ENCODE measurements at regions not wholly inside any gene's neighbourhood (a gene's known extent, or its start where the extent isn't known, plus 50 kb on each side); places are given as distances from the start of the nearest gene placed in this dataset.

- peaks cover 7% of the 10 kb centered on the region for H3K27me3 ChIP-seq (ENCODE audit: insufficient read depth, low read length)
- no peaks in the 10 kb centered on the region for H3K9me3 ChIP-seq (ENCODE audit: low read length)
- no peaks in the 10 kb centered on the region for H3K36me3 ChIP-seq (ENCODE audit: insufficient read depth, low read length)
- no peak overlapping the region for H2AFZ ChIP-seq (ENCODE audit: low read depth, low read length)
- H3K4me1 ChIP-seq (ENCODE audit: insufficient read depth, low read length) = no peaks in the 10 kb centered on the region
- H3K4me3 ChIP-seq (ENCODE audit: low read length) = no peak overlapping the region
These were observed 149.9 kb downstream of the SHQ1 start for GRCh38 chr3:72698154-72698917.

- Histone ChIP-seq H3K4me1 (ENCODE audit: insufficient read depth, low read length) (no peaks in the 10 kb centered on the region), H3K9me3 (ENCODE audit: low read length) (no peaks in the 10 kb centered on the region), H2AFZ (ENCODE audit: low read depth, low read length) (no peak overlapping the region), H3K27me3 (ENCODE audit: insufficient read depth, low read length) (peaks cover 7% of the 10 kb centered on the region), H3K4me3 (ENCODE audit: low read length) (no peak overlapping the region), H3K36me3 (ENCODE audit: insufficient read depth, low read length) (no peaks in the 10 kb centered on the region)
These were observed 150.5 kb downstream of the SHQ1 start for GRCh38 chr3:72697717-72698116.

GRCh38 chr3:72696815-72697214 is 151.4 kb downstream of the SHQ1 start:
- Histone ChIP-seq H3K4me3 (ENCODE audit: low read length) (no peak overlapping the region), H3K9me3 (ENCODE audit: low read length) (no peaks in the 10 kb centered on the region), H2AFZ (ENCODE audit: low read depth, low read length) (no peak overlapping the region), H3K27me3 (ENCODE audit: insufficient read depth, low read length) (peaks cover 7% of the 10 kb centered on the region), H3K36me3 (ENCODE audit: insufficient read depth, low read length) (no peaks in the 10 kb centered on the region), H3K4me1 (ENCODE audit: insufficient read depth, low read length) (no peaks in the 10 kb centered on the region)

GRCh38 chr3:72694398-72694797 is 153.8 kb downstream of the SHQ1 start:
- Histone ChIP-seq H3K27me3 (ENCODE audit: insufficient read depth, low read length) (peaks cover 6% of the 10 kb centered on the region), H3K9me3 (ENCODE audit: low read length) (no peaks in the 10 kb centered on the region), H2AFZ (ENCODE audit: low read depth, low read length) (no peak overlapping the region), H3K36me3 (ENCODE audit: insufficient read depth, low read length) (no peaks in the 10 kb centered on the region), H3K4me1 (ENCODE audit: insufficient read depth, low read length) (no peaks in the 10 kb centered on the region), H3K4me3 (ENCODE audit: low read length) (no peak overlapping the region)

- peaks cover 5% of the 10 kb centered on the region for H3K27me3 ChIP-seq (ENCODE audit: insufficient read depth, low read length)
- no peaks in the 10 kb centered on the region for H3K4me1 ChIP-seq (ENCODE audit: insufficient read depth, low read length)
- no peak overlapping the region for H2AFZ ChIP-seq (ENCODE audit: low read depth, low read length)
- no peaks in the 10 kb centered on the region for H3K36me3 ChIP-seq (ENCODE audit: insufficient read depth, low read length)
- no peak overlapping the region for H3K4me3 ChIP-seq (ENCODE audit: low read length)
- no peaks in the 10 kb centered on the region for H3K9me3 ChIP-seq (ENCODE audit: low read length)
These were observed 155.3 kb downstream of the SHQ1 start for GRCh38 chr3:72692990-72693389.

- Histone ChIP-seq H3K36me3 (ENCODE audit: insufficient read depth, low read length) (no peaks in the 10 kb centered on the region), H3K4me3 (ENCODE audit: low read length) (no peak overlapping the region), H3K9me3 (ENCODE audit: low read length) (no peaks in the 10 kb centered on the region), H3K4me1 (ENCODE audit: insufficient read depth, low read length) (no peaks in the 10 kb centered on the region), H2AFZ (ENCODE audit: low read depth, low read length) (no peak overlapping the region), H3K27me3 (ENCODE audit: insufficient read depth, low read length) (peaks cover 5% of the 10 kb centered on the region)
These were observed 157.6 kb downstream of the SHQ1 start for GRCh38 chr3:72690629-72691028.

- H2AFZ ChIP-seq (ENCODE audit: low read depth, low read length) = no peak overlapping the region
- H3K4me1 ChIP-seq (ENCODE audit: insufficient read depth, low read length) = no peaks in the 10 kb centered on the region
- H3K9me3 ChIP-seq (ENCODE audit: low read length) = no peaks in the 10 kb centered on the region
- H3K4me3 ChIP-seq (ENCODE audit: low read length) = no peak overlapping the region
- no peaks in the 10 kb centered on the region for H3K36me3 ChIP-seq (ENCODE audit: insufficient read depth, low read length)
- peaks cover 2% of the 10 kb centered on the region for H3K27me3 ChIP-seq (ENCODE audit: insufficient read depth, low read length)
These were observed 165.3 kb downstream of the SHQ1 start for GRCh38 chr3:72682936-72683452.

GRCh38 chr3:72681598-72681997 is 166.6 kb downstream of the SHQ1 start:
- Histone ChIP-seq H3K4me1 (ENCODE audit: insufficient read depth, low read length) (no peaks in the 10 kb centered on the region), H3K9me3 (ENCODE audit: low read length) (no peaks in the 10 kb centered on the region), H3K36me3 (ENCODE audit: insufficient read depth, low read length) (no peaks in the 10 kb centered on the region), H3K27me3 (ENCODE audit: insufficient read depth, low read length) (peaks cover 2% of the 10 kb centered on the region), H2AFZ (ENCODE audit: low read depth, low read length) (no peak overlapping the region), H3K4me3 (ENCODE audit: low read length) (no peak overlapping the region)

- Histone ChIP-seq H2AFZ (ENCODE audit: low read depth, low read length) (no peak overlapping the region), H3K4me3 (ENCODE audit: low read length) (no peak overlapping the region), H3K36me3 (ENCODE audit: insufficient read depth, low read length) (no peaks in the 10 kb centered on the region), H3K27me3 (ENCODE audit: insufficient read depth, low read length) (peaks cover 2% of the 10 kb centered on the region), H3K4me1 (ENCODE audit: insufficient read depth, low read length) (no peaks in the 10 kb centered on the region), H3K9me3 (ENCODE audit: low read length) (no peaks in the 10 kb centered on the region)
These were observed 167.5 kb downstream of the SHQ1 start for GRCh38 chr3:72680766-72681165.

GRCh38 chr3:72679540-72680198 is 168.6 kb downstream of the SHQ1 start:
- no peak overlapping the region for H3K4me3 ChIP-seq (ENCODE audit: low read length)
- H3K4me1 ChIP-seq (ENCODE audit: insufficient read depth, low read length) = no peaks in the 10 kb centered on the region
- H3K9me3 ChIP-seq (ENCODE audit: low read length) = no peaks in the 10 kb centered on the region
- H3K36me3 ChIP-seq (ENCODE audit: insufficient read depth, low read length) = no peaks in the 10 kb centered on the region
- no peak overlapping the region for H2AFZ ChIP-seq (ENCODE audit: low read depth, low read length)
- H3K27me3 ChIP-seq (ENCODE audit: insufficient read depth, low read length) = peaks cover 2% of the 10 kb centered on the region

- Histone ChIP-seq H3K36me3 (ENCODE audit: insufficient read depth, low read length) (no peaks in the 10 kb centered on the region), H2AFZ (ENCODE audit: low read depth, low read length) (no peak overlapping the region), H3K4me3 (ENCODE audit: low read length) (no peak overlapping the region), H3K4me1 (ENCODE audit: insufficient read depth, low read length) (no peaks in the 10 kb centered on the region), H3K27me3 (ENCODE audit: insufficient read depth, low read length) (peaks cover 2% of the 10 kb centered on the region), H3K9me3 (ENCODE audit: low read length) (no peaks in the 10 kb centered on the region)
These were observed 169.4 kb downstream of the SHQ1 start for GRCh38 chr3:72678867-72679266.

- H3K4me3 ChIP-seq (ENCODE audit: low read length) = no peak overlapping the region
- peaks cover 2% of the 10 kb centered on the region for H3K27me3 ChIP-seq (ENCODE audit: insufficient read depth, low read length)
- H2AFZ ChIP-seq (ENCODE audit: low read depth, low read length) = no peak overlapping the region
- no peaks in the 10 kb centered on the region for H3K4me1 ChIP-seq (ENCODE audit: insufficient read depth, low read length)
- no peaks in the 10 kb centered on the region for H3K9me3 ChIP-seq (ENCODE audit: low read length)
- no peaks in the 10 kb centered on the region for H3K36me3 ChIP-seq (ENCODE audit: insufficient read depth, low read length)
These were observed 169.9 kb downstream of the SHQ1 start for GRCh38 chr3:72678380-72678779.

- Histone ChIP-seq H3K36me3 (ENCODE audit: insufficient read depth, low read length) (no peaks in the 10 kb centered on the region), H3K4me1 (ENCODE audit: insufficient read depth, low read length) (no peaks in the 10 kb centered on the region), H2AFZ (ENCODE audit: low read depth, low read length) (no peak overlapping the region), H3K27me3 (ENCODE audit: insufficient read depth, low read length) (peaks cover 8% of the 10 kb centered on the region), H3K9me3 (ENCODE audit: low read length) (no peaks in the 10 kb centered on the region), H3K4me3 (ENCODE audit: low read length) (no peak overlapping the region)
These were observed 173.0 kb downstream of the SHQ1 start for GRCh38 chr3:72675243-72675642.

Measured in neuron (in vitro differentiated cells).